Brain microvascular endothelial cell (primary cell): ENCODE measurements at regions not wholly inside any gene's neighbourhood (a gene's known extent, or its start where the extent isn't known, plus 50 kb on each side); places are given as distances from the start of the nearest gene placed in this dataset.

ENCODE experiments used
- DNase-seq: peaks from one replicate; pipeline ENCODE4 v3.0.0-alpha.2; 2020
- H3K27ac ChIP-seq: fragments of 250-450 bp; sonication (Bioruptor Pico); 2 replicates; pipeline ENCODE4 v1.5.1; 2020; ENCODE audit warnings: mild to moderate bottlenecking, moderate library complexity
- H3K27me3 ChIP-seq: fragments of 250-450 bp; sonication (Bioruptor Pico); replicated peaks from 2 replicates; pipeline ENCODE4 v1.5.1; 2020; ENCODE audit warnings: mild to moderate bottlenecking
- H3K36me3 ChIP-seq: fragments of 250-450 bp; sonication (Bioruptor Pico); replicated peaks from 2 replicates; pipeline ENCODE4 v1.5.1; 2020; ENCODE audit warnings: mild to moderate bottlenecking
- H3K4me3 ChIP-seq: 2 replicates; pipeline ENCODE4 v1.5.1; 2011; ENCODE audit warnings: low read depth, mild to moderate bottlenecking, control low read depth, low read length, moderate library complexity
- in situ Hi-C: cut with HindIII; loops from 2 replicates; pipeline ENCODE4 v1.10.0; 2017; ENCODE audit warnings: low sequenced_read_pairs, low pct_ligation_motif_present
- TF ChIP-seq, protein P1 (sequence below): IDR thresholded peaks from 2 replicates; pipeline ENCODE4 v1.5.1; 2011; ENCODE audit warnings: low read depth, mild to moderate bottlenecking, moderate library complexity, low read length, control low read depth, inconsistent platforms; ENCODE audit errors: missing control alignments

DNA sequence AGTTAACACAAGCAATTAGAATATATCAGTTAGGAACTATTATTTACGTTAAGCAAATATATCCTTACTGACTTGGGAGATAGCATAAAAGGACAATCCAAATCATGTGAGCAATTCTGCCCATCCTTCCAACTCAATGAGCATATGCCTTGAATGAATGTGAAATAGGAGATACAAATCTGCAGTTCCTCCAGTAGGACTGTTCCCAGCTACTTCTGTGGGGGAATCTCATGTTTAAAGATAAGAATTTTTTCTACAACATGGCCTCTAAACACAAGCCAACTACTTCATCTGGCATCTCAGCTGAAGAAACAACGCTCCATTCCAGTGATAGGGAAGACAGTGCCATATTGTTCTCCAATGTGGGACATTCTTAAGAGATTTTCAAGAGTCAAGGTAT lies 110.7 kb upstream of the NIPBL start:
- Histone ChIP-seq H3K27ac (no peak overlapping the region), H3K4me3 (no peak overlapping the region), H3K36me3 (no peaks in the 10 kb centered on the region), H3K27me3 (peaks cover 2% of the 10 kb centered on the region)
- in situ Hi-C loops, result no loop called here
- no peak for DNase-seq
- TF ChIP-seq, protein P1, sequence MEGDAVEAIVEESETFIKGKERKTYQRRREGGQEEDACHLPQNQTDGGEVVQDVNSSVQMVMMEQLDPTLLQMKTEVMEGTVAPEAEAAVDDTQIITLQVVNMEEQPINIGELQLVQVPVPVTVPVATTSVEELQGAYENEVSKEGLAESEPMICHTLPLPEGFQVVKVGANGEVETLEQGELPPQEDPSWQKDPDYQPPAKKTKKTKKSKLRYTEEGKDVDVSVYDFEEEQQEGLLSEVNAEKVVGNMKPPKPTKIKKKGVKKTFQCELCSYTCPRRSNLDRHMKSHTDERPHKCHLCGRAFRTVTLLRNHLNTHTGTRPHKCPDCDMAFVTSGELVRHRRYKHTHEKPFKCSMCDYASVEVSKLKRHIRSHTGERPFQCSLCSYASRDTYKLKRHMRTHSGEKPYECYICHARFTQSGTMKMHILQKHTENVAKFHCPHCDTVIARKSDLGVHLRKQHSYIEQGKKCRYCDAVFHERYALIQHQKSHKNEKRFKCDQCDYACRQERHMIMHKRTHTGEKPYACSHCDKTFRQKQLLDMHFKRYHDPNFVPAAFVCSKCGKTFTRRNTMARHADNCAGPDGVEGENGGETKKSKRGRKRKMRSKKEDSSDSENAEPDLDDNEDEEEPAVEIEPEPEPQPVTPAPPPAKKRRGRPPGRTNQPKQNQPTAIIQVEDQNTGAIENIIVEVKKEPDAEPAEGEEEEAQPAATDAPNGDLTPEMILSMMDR, result no peak

DNA sequence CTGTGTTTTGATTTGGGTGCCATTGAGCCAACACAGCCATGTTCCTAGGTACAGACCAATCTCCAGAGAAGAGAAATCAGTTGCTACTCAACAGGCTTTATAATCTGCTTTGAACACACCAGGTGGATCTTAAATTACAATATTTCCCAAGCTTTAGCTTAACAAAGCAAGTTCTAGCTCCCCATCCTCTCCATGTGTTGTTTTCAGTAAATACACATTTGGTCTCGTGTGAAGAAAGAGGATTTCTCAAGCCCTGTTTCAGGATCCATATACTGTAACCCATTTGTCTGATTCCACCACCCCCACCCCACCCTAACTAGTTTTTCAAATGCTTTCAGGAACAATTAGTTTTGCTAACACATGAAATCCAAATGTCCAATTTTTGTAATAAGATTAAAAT lies 109.6 kb upstream of the NIPBL start:
- in situ Hi-C loops, result no loop called here
- H3K27me3 ChIP-seq, result no peaks in the 10 kb centered on the region
- H3K27ac ChIP-seq, result no peak overlapping the region
- DNase-seq, result no peak
- TF ChIP-seq, protein P1, result no peak
- no peak overlapping the region for H3K4me3 ChIP-seq
- H3K36me3 ChIP-seq, result no peaks in the 10 kb centered on the region

DNA sequence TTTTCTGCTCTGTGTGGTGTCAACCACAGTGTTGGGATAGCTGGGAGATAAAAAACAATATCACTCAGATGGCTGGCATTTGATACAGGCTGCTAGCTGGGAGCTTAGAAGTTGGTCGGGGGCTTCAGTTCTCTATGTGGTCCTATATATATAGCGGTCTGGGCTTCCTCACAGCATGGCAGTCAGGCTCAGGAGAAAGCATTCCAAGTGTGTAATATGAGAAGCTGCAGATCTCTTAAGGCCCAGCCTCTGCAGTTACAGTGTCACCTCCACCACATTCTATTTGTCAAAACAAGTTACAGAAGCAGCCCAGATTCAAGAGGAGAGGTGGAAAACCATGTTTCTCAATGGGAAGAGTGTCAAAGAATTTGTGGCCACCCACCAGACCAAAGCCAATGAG lies 108.1 kb upstream of the NIPBL start:
- Histone ChIP-seq H3K27ac (no peak overlapping the region), H3K36me3 (no peaks in the 10 kb centered on the region), H3K27me3 (no peaks in the 10 kb centered on the region), H3K4me3 (no peak overlapping the region)
- in situ Hi-C loops, result no loop called here
- TF ChIP-seq, protein P1, result no peak
- DNase-seq, result no peak

GRCh38 chr5:36769129-36769770 lies 107.3 kb upstream of the NIPBL start:
- Histone ChIP-seq H3K4me3 (no peak overlapping the region), H3K27ac (no peak overlapping the region), H3K27me3 (no peaks in the 10 kb centered on the region), H3K36me3 (no peaks in the 10 kb centered on the region)
- TF ChIP-seq, protein P1, result no peak
- in situ Hi-C loops, result no loop called here
- DNase-seq, result no peak

DNA sequence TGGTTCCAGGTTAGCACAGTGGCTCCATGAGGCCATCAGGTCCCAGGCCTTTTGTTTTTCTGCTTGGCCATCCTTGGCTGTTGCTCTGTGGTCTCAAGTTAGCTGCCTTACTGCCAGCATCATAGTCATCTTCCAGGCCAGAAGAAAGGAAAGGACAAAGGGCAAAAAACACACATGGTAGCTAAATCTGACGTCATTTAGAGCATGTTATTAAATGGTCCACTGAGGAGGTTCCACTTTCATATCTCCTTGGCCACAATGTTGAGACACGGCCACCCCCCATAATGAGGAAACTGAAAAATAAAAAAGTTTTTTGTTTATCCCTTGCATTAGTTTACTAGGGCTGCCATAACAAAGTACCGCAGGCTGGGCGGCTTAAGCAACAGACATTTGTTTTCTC lies 106.4 kb upstream of the NIPBL start:
- no peaks in the 10 kb centered on the region for H3K27me3 ChIP-seq
- in situ Hi-C loops, result no loop called here
- no peaks in the 10 kb centered on the region for H3K36me3 ChIP-seq
- H3K27ac ChIP-seq, result no peak overlapping the region
- no peak for DNase-seq
- TF ChIP-seq, protein P1, result no peak
- H3K4me3 ChIP-seq, result no peak overlapping the region
